Keratinocyte (primary cell): ENCODE measurements at regions not wholly inside any gene's neighbourhood (a gene's known extent, or its start where the extent isn't known, plus 50 kb on each side); places are given as distances from the start of the nearest gene placed in this dataset.

ENCODE experiments used
- EZH2 ChIP-seq: IDR thresholded peaks from one replicate; pipeline ENCODE4 v1.6.1; 2012; ENCODE audit warnings: inconsistent platforms, mild to moderate bottlenecking, low read length, moderate library complexity
- TF ChIP-seq, protein P1 (sequence below), 3 experiments: IDR thresholded peaks in 1 of 3; conservative IDR thresholded peaks in 1 of 3; optimal IDR thresholded peaks in 1 of 3; 2 replicates in 2 of 3; 3 replicates in 1 of 3; pipeline versions ENCODE3 to v1.5.1; 2011; ENCODE audit warnings: low read length in 3 of 3, mild to moderate bottlenecking in 3 of 3, moderate library complexity in 2 of 3, control low read depth in 1 of 3, inconsistent platforms in 1 of 3; ENCODE audit not compliant: insufficient read depth in 2 of 3; ENCODE audit errors: extremely low read depth in 1 of 3

DNA sequence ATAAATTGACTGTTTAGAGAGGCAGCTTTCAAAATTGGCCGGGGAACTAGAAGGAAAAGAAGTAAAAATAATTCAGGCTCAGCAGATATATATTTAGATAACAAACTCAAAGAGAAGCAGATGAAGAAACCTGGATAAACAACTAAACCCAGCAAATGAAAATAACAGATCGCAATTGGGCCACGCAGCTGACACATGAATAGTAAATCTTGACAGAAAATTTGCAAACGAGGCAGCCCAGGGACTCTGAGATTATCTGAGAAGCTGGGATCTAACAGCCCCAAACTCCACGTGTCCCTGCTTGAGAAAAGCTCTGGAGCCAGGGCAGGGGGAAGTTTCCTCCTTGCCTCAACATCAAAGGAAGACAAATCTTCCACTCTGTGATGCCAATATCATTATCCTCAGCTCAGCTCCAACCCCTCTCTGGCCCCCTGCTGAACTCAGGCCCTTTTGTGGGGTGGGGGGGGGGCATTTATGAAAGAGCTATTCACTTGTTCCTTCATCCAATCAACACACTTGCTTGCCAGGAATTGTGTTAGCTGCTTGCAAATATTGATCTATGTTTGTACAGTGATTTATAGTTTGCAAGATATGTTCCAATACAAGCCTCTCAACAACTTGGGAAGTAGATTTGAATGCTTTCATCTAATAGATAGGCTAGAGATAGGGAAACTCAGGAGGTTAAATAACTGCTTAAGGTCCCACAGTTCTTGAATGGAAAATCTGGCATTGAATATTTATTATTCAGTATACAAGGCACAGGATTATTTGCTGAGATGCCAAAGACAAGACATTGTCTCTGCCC is 72.5 kb upstream of the C11orf87 start:
- TF ChIP-seq, protein P1, sequence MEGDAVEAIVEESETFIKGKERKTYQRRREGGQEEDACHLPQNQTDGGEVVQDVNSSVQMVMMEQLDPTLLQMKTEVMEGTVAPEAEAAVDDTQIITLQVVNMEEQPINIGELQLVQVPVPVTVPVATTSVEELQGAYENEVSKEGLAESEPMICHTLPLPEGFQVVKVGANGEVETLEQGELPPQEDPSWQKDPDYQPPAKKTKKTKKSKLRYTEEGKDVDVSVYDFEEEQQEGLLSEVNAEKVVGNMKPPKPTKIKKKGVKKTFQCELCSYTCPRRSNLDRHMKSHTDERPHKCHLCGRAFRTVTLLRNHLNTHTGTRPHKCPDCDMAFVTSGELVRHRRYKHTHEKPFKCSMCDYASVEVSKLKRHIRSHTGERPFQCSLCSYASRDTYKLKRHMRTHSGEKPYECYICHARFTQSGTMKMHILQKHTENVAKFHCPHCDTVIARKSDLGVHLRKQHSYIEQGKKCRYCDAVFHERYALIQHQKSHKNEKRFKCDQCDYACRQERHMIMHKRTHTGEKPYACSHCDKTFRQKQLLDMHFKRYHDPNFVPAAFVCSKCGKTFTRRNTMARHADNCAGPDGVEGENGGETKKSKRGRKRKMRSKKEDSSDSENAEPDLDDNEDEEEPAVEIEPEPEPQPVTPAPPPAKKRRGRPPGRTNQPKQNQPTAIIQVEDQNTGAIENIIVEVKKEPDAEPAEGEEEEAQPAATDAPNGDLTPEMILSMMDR (optimal IDR thresholded peaks at IDR 0.05 in 1 of 3, IDR thresholded peaks at IDR 0.05 in 1 of 3, conservative IDR thresholded peaks at IDR 0.05 in 1 of 3; ENCODE audit: extremely low read depth in 1 of 3, insufficient read depth in 2 of 3, low read length in 3 of 3), result no peak
- TF ChIP-seq EZH2, result no peak
